ENCODE measurements at regions not wholly inside any gene's neighbourhood (a gene's known extent, or its start where the extent isn't known, plus 50 kb on each side); places are given as distances from the start of the nearest gene placed in this dataset.

DNA sequence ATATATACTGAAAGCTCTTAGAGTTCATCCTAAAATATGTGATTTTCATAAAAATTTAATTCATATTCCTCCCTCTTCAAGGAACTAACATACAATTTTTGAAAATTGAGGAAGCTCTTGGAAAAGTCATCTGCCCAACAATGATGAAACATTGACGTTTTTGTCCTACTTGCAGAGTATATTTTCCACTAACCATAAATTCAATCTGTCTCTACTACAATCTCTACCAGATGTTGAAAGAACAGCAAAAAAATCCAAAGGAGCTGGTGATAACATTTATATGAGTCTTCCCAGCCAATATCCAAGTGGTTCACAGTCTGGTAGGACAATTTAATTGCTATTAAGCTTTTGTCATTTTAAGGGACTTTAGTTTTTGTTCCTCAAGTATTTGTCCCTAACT is 81.1 kb upstream of the NR3C1 start:
- H4K20me1 ChIP-seq (replicated peaks; ENCODE audit: control insufficient read depth, insufficient read depth, low read length) = no peaks in the 10 kb centered on the region
- intact Hi-C loops (cut with micrococcal nuclease) (no loop called here), in situ Hi-C loops (cut with MboI) (no loop called here)
- no peaks in the 10 kb centered on the region for H3K4me1 ChIP-seq (replicated peaks in 1 of 2; ENCODE audit: control insufficient read depth in 2 of 2, insufficient read depth in 2 of 2, low read length in 2 of 2)
- ChIA-PET CTCF (ENCODE audit: low intra/inter-chr PET ratio) (no interaction called here), POLR2A (no interaction called here)
- H3K79me2 ChIP-seq (ENCODE audit: control insufficient read depth, insufficient read depth, low read length) = no peaks in the 10 kb centered on the region
- peaks cover 3 to 5% of the 10 kb centered on the region in 2 experiments; a peak in 1 of 5 replicates for H3K27me3 ChIP-seq (ENCODE audit: control insufficient read depth in 2 of 2, insufficient read depth in 2 of 2, low read length in 2 of 2)
- FAIRE-seq (no peak), DNase-seq (ENCODE audit: extremely low read depth in 1 of 4, low spot score in 3 of 4) (no peak), ATAC-seq (no peak)
- WGBS (ENCODE audit: insufficient coverage, low coverage, missing lambda C conversion rate) = 0% methylated on average over 1 of the region's 1 CpG
- H3K9ac ChIP-seq (ENCODE audit: insufficient read depth in 1 of 2, low read depth in 2 of 2, low read length in 2 of 2) = no peak overlapping the region
- H3K36me3 ChIP-seq (ENCODE audit: control insufficient read depth, insufficient read depth, low read length) = no peaks in the 10 kb centered on the region
- H3K27ac ChIP-seq (ENCODE audit: extremely low read depth, low read depth, low read length) = no peak overlapping the region
- H3K9me1 ChIP-seq (ENCODE audit: control insufficient read depth, insufficient read depth, low read length) = no peaks in the 10 kb centered on the region
- H2AFZ ChIP-seq (ENCODE audit: low read depth, low read length) = no peak overlapping the region
- no peaks in the 10 kb centered on the region for H3K9me3 ChIP-seq (replicated peaks; ENCODE audit: control insufficient read depth, insufficient read depth, low read depth, low read length)
- no TSS peak for BruUV-seq (replicated peaks)
- no peak overlapping the region for H3K4me3 ChIP-seq
- H3K4me2 ChIP-seq (ENCODE audit: insufficient read depth, low read length) = no peak overlapping the region
- TF ChIP-seq PHB (CRISPR knock-in tag; IDR thresholded peaks at IDR 0.05) = no peak
- TF ChIP-seq RHOXF2B (CRISPR knock-in tag; conservative IDR thresholded peaks at IDR 0.05) = no peak
- no peak for TF ChIP-seq ZKSCAN8 (CRISPR knock-in tag; IDR thresholded peaks at IDR 0.05)
- TF ChIP-seq HES1 (IDR thresholded peaks at IDR 0.05; ENCODE audit: low read depth) = no peak
- TF ChIP-seq, protein P1, sequence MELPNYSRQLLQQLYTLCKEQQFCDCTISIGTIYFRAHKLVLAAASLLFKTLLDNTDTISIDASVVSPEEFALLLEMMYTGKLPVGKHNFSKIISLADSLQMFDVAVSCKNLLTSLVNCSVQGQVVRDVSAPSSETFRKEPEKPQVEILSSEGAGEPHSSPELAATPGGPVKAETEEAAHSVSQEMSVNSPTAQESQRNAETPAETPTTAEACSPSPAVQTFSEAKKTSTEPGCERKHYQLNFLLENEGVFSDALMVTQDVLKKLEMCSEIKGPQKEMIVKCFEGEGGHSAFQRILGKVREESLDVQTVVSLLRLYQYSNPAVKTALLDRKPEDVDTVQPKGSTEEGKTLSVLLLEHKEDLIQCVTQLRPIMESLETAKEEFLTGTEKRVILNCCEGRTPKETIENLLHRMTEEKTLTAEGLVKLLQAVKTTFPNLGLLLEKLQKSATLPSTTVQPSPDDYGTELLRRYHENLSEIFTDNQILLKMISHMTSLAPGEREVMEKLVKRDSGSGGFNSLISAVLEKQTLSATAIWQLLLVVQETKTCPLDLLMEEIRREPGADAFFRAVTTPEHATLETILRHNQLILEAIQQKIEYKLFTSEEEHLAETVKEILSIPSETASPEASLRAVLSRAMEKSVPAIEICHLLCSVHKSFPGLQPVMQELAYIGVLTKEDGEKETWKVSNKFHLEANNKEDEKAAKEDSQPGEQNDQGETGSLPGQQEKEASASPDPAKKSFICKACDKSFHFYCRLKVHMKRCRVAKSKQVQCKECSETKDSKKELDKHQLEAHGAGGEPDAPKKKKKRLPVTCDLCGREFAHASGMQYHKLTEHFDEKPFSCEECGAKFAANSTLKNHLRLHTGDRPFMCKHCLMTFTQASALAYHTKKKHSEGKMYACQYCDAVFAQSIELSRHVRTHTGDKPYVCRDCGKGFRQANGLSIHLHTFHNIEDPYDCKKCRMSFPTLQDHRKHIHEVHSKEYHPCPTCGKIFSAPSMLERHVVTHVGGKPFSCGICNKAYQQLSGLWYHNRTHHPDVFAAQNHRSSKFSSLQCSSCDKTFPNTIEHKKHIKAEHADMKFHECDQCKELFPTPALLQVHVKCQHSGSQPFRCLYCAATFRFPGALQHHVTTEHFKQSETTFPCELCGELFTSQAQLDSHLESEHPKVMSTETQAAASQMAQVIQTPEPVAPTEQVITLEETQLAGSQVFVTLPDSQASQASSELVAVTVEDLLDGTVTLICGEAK (IDR thresholded peaks at IDR 0.05) = no peak
- TF ChIP-seq, protein P1 (CRISPR knock-in tag; IDR thresholded peaks at IDR 0.05) = no peak

Measured in K562 (cell line).